K562 (cell line): ENCODE measurements at regions not wholly inside any gene's neighbourhood (a gene's known extent, or its start where the extent isn't known, plus 50 kb on each side); places are given as distances from the start of the nearest gene placed in this dataset.

Experiments
- ATAC-seq: fragments of 200-7000 bp; cut with Tn5 transposase; 3 replicates; pipeline ENCODE4 v1.9.1; 2020; ENCODE audit warnings: moderate library complexity
- BruUV-seq: library from RNA; stranded (reverse); fragments of 400-500 nt; replicated peaks from 2 replicates; lab custom pipeline; 2021; lab: Mats Ljungman, UMichigan
- CTCF ChIA-PET: fragments of 300-600 bp; formaldehyde crosslinking; extraction: SDS; loops from one replicate; lab custom pipeline; 2021; ENCODE audit warnings: low intra/inter-chr PET ratio; lab: Yijun Ruan, JAX
- POLR2A ChIA-PET: fragments of 300-600, 350-650 bp; sonication (Branson Sonifier 250); formaldehyde crosslinking; extraction: SDS; loops from one replicate; lab custom pipeline; 2021; ENCODE audit warnings: antibody characterized with exemption, inconsistent platforms; lab: Yijun Ruan, JAX
- DNase-seq, 4 experiments: peaks; one replicate each; pipeline versions ENCODE4 v3.0.0 to v3.0.0-alpha.2; 2011 to 2018; ENCODE audit warnings: low spot score in 3 of 4, mixed read lengths in 3 of 4; ENCODE audit errors: extremely low read depth in 1 of 4
- FAIRE-seq: peaks from 2 replicates; lab custom pipeline; 2011; peaks lifted over from hg19 to GRCh38; lab: Jason Lieb, UNC
- H2AFZ ChIP-seq: 2 replicates; pipeline ENCODE4 v1.6.0; 2011; ENCODE audit warnings: low read depth, low read length, control low read depth, inconsistent platforms
- H3K27ac ChIP-seq: fragments of 200-600 bp; 3 replicates; pipeline ENCODE4 v1.8.0; 2011; ENCODE audit warnings: low read depth, mild to moderate bottlenecking, control low read depth, inconsistent platforms, low read length, moderate library complexity, mixed read lengths; ENCODE audit errors: extremely low read depth
- H3K27me3 ChIP-seq, 2 experiments: fragments of 300-600 bp in 1 of 2; 2 replicates in 1 of 2; 3 replicates in 1 of 2; pipeline versions ENCODE4 v1.6.0 to v1.8.0; 2011; ENCODE audit warnings: inconsistent platforms in 2 of 2, low read length in 2 of 2, mild to moderate bottlenecking in 1 of 2, mixed read lengths in 1 of 2, moderate library complexity in 1 of 2; ENCODE audit not compliant: control insufficient read depth in 2 of 2, insufficient read depth in 2 of 2
- H3K36me3 ChIP-seq: fragments of 300-600 bp; 3 replicates; pipeline ENCODE4 v1.8.0; 2011; ENCODE audit warnings: mild to moderate bottlenecking, low read length, inconsistent platforms; ENCODE audit not compliant: control insufficient read depth, insufficient read depth
- H3K4me1 ChIP-seq, 2 experiments: fragments of 200-600 bp in 1 of 2; replicated peaks in 1 of 2; 2 replicates in 1 of 2; 3 replicates in 1 of 2; pipeline versions ENCODE4 v1.5.1 to v1.8.0; 2011; ENCODE audit warnings: inconsistent platforms in 2 of 2, low read length in 2 of 2, mild to moderate bottlenecking in 1 of 2, mixed read lengths in 1 of 2, moderate library complexity in 1 of 2; ENCODE audit not compliant: control insufficient read depth in 2 of 2, insufficient read depth in 2 of 2
- H3K4me2 ChIP-seq: 2 replicates; pipeline ENCODE4 v1.6.1; 2011; ENCODE audit warnings: low read length, control low read depth, inconsistent platforms, mixed read lengths; ENCODE audit not compliant: insufficient read depth
- H3K4me3 ChIP-seq: fragments of 200-600 bp; sonication (generic), shearing (Covaris generic); 2 replicates; pipeline ENCODE4 v1.5.1; 2016; ENCODE audit warnings: control low read depth, inconsistent platforms
- H3K79me2 ChIP-seq: fragments of 200-600 bp; 3 replicates; pipeline ENCODE4 v1.8.0; 2011; ENCODE audit warnings: low read length, inconsistent platforms; ENCODE audit not compliant: control insufficient read depth, insufficient read depth
- H3K9ac ChIP-seq, 2 experiments: 2 replicates each; pipeline versions ENCODE4 v1.6.0 to v1.6.1; 2011; ENCODE audit warnings: low read depth in 2 of 2, low read length in 2 of 2, control low read depth in 1 of 2, inconsistent platforms in 1 of 2, mild to moderate bottlenecking in 1 of 2, mixed read lengths in 1 of 2; ENCODE audit not compliant: insufficient read depth in 1 of 2
- H3K9me1 ChIP-seq: one replicate; pipeline ENCODE4 v1.6.0; 2011; ENCODE audit warnings: inconsistent platforms, mild to moderate bottlenecking, low read length, moderate library complexity; ENCODE audit not compliant: control insufficient read depth, insufficient read depth
- H3K9me3 ChIP-seq: replicated peaks from 2 replicates; pipeline ENCODE4 v1.5.1; 2011; ENCODE audit warnings: low read depth, low read length, inconsistent platforms; ENCODE audit not compliant: control insufficient read depth, insufficient read depth
- H4K20me1 ChIP-seq: replicated peaks from 2 replicates; pipeline ENCODE4 v1.6.1; 2011; ENCODE audit warnings: low read length, inconsistent platforms, mixed read lengths; ENCODE audit not compliant: control insufficient read depth, insufficient read depth
- ZBTB11 ChIP-seq, 3 experiments: fragments of 200-800 bp in 1 of 3; fragments of 250-450 bp in 1 of 3; fragments of 450-650 bp in 1 of 3; sonication (Bioruptor Pico) in 1 of 3; sonication (Bioruptor generic) in 1 of 3; formaldehyde crosslinking in 1 of 3; IDR thresholded peaks; 2 replicates each; pipeline versions ENCODE4 v1.6.1 to v1.8.0; 2016 to 2022; ENCODE audit warnings: mild to moderate bottlenecking in 2 of 3, missing genetic modification characterization in 2 of 3, missing compliant biosample characterization in 1 of 3, moderate library complexity in 1 of 3
- ZNF830 ChIP-seq: fragments of 250-450 bp; sonication (Bioruptor Pico); IDR thresholded peaks from 2 replicates; pipeline ENCODE4 v1.5.0; 2021; ENCODE audit warnings: mild to moderate bottlenecking
- WGBS: fragments of 100-300 bp; shearing (Covaris generic); methylation state at CpG from one replicate; pipeline ENCODE4 v1.1.6; 2016; ENCODE audit warnings: low coverage, mixed read lengths; ENCODE audit not compliant: insufficient coverage; ENCODE audit errors: missing lambda C conversion rate; 5-methylcytosine and 5-hydroxymethylcytosine counted together
- in situ Hi-C: fragments of 300-500 bp; cut with MboI; formaldehyde crosslinking; loops from 4 replicates; pipeline ENCODE4 v1.15.0; 2018; ENCODE audit warnings: inconsistent platforms, mixed read lengths
- intact Hi-C: fragments of 100-400 bp; cut with micrococcal nuclease; formaldehyde crosslinking; loops from 2 replicates; pipeline ENCODE4 v1.14.2; 2022

- ATAC-seq: no peak
- DNase-seq: no peak
- POLR2A ChIA-PET: no interaction called here
- in situ Hi-C loops: no loop called here
- TF ChIP-seq ZBTB11 (CRISPR knock-in tag; IDR thresholded peaks at IDR 0.05): peak in 1 of 3 experiments; percentile 59; a peak in 2 of 6 replicates
- TF ChIP-seq ZNF830 (CRISPR knock-in tag): no peak
- TF ChIP-seq, all 486 proteins: peak for 1
- no peak overlapping the region for H2AFZ ChIP-seq
- no peaks in the 10 kb centered on the region for H3K79me2 ChIP-seq
- CTCF ChIA-PET: no interaction called here
- FAIRE-seq: no peak
- intact Hi-C loops: no loop called here
- no peaks in the 10 kb centered on the region for H3K4me1 ChIP-seq
- no peaks in the 10 kb centered on the region for H4K20me1 ChIP-seq
- WGBS: 0% methylated on average over 1 of the region's 1 CpG
- H3K9ac ChIP-seq: no peak overlapping the region
- H3K9me3 ChIP-seq: no peaks in the 10 kb centered on the region
- BruUV-seq: no TSS peak
- H3K4me3 ChIP-seq: no peak overlapping the region
- no peaks in the 10 kb centered on the region for H3K36me3 ChIP-seq
- no peak overlapping the region for H3K4me2 ChIP-seq
- H3K9me1 ChIP-seq: no peaks in the 10 kb centered on the region
- H3K27ac ChIP-seq: no peak overlapping the region
- H3K27me3 ChIP-seq: no peaks in the 10 kb centered on the region
Measured at GRCh38 chr20:54372313-54372712, 103.1 kb upstream of the DOK5 start.
